Mammary epithelial cell (primary cell): ENCODE measurements at regions not wholly inside any gene's neighbourhood (a gene's known extent, or its start where the extent isn't known, plus 50 kb on each side); places are given as distances from the start of the nearest gene placed in this dataset.
"Not testable (repeated sequence)": the region's sequence is repeated elsewhere in the genome, so short reads cannot be mapped to it uniquely, and the experiment has no call there.

Source experiments
- EZH2 ChIP-seq: IDR thresholded peaks from 2 replicates; pipeline ENCODE4 v1.6.1; 2012; ENCODE audit warnings: low read length, inconsistent platforms, borderline replicate concordance
- TF ChIP-seq, protein P1 (sequence below), 2 donors: IDR thresholded peaks in 1 of 2; conservative IDR thresholded peaks in 1 of 2; 2 replicates each; pipeline ENCODE4 v1.5.1; 2011 to 2012; ENCODE audit warnings: inconsistent platforms in 2 of 2, low read length in 2 of 2, mild to moderate bottlenecking in 2 of 2, control low read depth in 1 of 2, low read depth in 1 of 2; ENCODE audit not compliant: insufficient read depth in 1 of 2; ENCODE audit errors: extremely low read depth in 1 of 2

DNA sequence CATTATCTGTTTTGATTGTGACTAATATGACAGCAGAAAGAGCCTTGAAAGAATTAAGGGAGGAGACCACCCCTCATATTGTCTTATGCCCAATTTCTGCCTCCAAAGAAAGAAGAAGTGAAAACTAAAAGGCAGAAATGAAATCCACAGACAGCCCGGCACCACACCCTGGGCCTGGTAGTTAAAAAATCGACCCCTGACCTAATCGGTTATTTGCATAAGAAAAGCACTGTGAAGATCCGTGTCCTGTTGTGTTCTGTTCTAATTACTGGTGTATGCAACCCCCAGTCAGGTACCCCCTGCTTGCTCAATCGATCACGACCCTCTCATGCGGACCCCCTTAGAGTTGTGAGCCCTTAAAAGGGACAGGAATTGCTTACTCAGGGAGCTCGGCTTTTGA is 97.9 kb downstream of the CDRT15L2 start:
- TF ChIP-seq, protein P1, sequence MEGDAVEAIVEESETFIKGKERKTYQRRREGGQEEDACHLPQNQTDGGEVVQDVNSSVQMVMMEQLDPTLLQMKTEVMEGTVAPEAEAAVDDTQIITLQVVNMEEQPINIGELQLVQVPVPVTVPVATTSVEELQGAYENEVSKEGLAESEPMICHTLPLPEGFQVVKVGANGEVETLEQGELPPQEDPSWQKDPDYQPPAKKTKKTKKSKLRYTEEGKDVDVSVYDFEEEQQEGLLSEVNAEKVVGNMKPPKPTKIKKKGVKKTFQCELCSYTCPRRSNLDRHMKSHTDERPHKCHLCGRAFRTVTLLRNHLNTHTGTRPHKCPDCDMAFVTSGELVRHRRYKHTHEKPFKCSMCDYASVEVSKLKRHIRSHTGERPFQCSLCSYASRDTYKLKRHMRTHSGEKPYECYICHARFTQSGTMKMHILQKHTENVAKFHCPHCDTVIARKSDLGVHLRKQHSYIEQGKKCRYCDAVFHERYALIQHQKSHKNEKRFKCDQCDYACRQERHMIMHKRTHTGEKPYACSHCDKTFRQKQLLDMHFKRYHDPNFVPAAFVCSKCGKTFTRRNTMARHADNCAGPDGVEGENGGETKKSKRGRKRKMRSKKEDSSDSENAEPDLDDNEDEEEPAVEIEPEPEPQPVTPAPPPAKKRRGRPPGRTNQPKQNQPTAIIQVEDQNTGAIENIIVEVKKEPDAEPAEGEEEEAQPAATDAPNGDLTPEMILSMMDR (conservative IDR thresholded peaks at IDR 0.05 in 1 of 2, IDR thresholded peaks at IDR 0.05 in 1 of 2; ENCODE audit: extremely low read depth in 1 of 2, insufficient read depth in 1 of 2, low read depth in 1 of 2, low read length in 2 of 2): not testable (repeated sequence)
- TF ChIP-seq EZH2: not testable (repeated sequence)
